Subcutaneous abdominal adipose tissue (tissue), 5 donors: ENCODE measurements at regions not wholly inside any gene's neighbourhood (a gene's known extent, or its start where the extent isn't known, plus 50 kb on each side); places are given as distances from the start of the nearest gene placed in this dataset.

Experiments used
- H3K27ac ChIP-seq: one replicate; pipeline ENCODE4 v1.7.0; 2013; ENCODE audit warnings: low read depth, mild to moderate bottlenecking, inconsistent platforms, low read length, moderate library complexity
- H3K27me3 ChIP-seq, 5 donors: one replicate each; pipeline ENCODE4 v1.7.0; 2013; ENCODE audit warnings: low read length in 5 of 5, inconsistent platforms in 1 of 5; ENCODE audit not compliant: control insufficient read depth in 5 of 5, insufficient read depth in 4 of 5
- H3K36me3 ChIP-seq, 5 donors: one replicate each; pipeline ENCODE4 v1.7.0; 2013; ENCODE audit warnings: low read length in 5 of 5; ENCODE audit not compliant: control insufficient read depth in 5 of 5, insufficient read depth in 5 of 5
- H3K4me1 ChIP-seq, 5 donors: one replicate each; pipeline ENCODE4 v1.7.0; 2013; ENCODE audit warnings: low read length in 5 of 5, mild to moderate bottlenecking in 3 of 5, moderate library complexity in 1 of 5; ENCODE audit not compliant: control insufficient read depth in 5 of 5, insufficient read depth in 5 of 5
- H3K4me3 ChIP-seq, 5 donors: one replicate each; pipeline ENCODE4 v1.7.0; 2013; ENCODE audit warnings: low read length in 5 of 5, low read depth in 1 of 5
- H3K9ac ChIP-seq, 5 donors: one replicate each; pipeline ENCODE4 v1.7.0; 2013; ENCODE audit warnings: low read length in 5 of 5, mild to moderate bottlenecking in 4 of 5, moderate library complexity in 3 of 5
- H3K9me3 ChIP-seq, 5 donors: one replicate each; pipeline ENCODE4 v1.7.0; 2013; ENCODE audit warnings: low read length in 5 of 5; ENCODE audit not compliant: control insufficient read depth in 5 of 5
- donor health status: healthy.
- donor health status: healthy.
- donor health status: healthy.
- donor health status: healthy.
- donor health status: healthy.

DNA sequence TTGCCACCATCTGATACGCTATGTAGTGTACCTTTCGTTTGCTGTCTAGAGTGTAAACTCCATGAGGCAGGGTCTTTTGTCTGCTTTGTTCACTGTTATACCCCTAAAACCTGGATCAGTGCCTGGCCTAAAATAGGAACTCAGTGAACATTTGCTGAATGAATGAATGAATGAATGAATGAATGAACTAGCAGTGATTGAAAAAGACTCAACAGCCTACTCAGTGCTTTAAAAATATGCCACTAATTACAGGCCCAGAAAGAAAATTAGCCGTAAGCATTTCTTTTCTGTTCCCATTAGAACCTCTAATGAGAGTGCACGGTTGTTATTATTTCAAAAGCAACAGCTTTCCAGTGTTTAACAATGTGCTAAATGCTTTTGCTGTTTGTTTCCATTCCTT is 69.3 kb upstream of the SYT6 start:
- H3K4me1 ChIP-seq, result peaks cover 0 to 10% (median 0%) of the 10 kb centered on the region in 5 donors
- H3K9me3 ChIP-seq, result no peaks in the 10 kb centered on the region

DNA sequence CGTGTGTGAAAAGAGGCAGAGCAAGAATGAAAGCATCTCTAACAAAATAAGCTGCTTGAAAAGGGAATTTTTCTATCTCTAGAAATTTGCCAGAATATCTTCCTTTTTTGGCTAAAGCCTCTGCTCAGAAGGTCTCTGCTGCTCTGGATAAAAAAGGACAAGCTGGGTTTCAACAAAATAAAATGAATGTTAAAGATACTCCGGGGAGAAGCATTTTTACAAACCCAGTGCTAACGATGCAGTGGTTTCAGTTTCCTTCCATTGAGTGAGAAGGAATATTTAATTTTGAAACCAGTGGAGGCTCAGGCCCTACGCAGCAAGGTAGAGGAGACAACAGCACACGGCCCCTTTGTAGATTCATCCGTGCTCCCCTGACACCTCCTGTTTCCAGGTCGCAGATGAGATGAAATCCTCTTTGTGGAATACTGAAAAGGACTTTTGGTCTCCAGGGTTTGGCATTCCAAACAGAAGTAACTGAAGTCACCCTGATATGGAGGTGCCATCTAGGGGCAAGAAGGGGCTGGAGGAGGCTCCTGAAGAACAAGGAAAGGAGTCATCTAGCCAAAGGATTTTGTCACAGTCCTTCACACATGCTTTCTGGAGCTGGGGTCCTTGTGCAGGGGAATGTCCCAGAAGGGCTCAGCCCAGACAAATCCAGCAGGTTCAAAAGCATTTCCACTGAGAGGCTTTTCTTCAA is 65.7 kb upstream of the SYT6 start:
- Histone ChIP-seq H3K4me1 (peaks cover 0 to 10% (median 0%) of the 10 kb centered on the region in 5 donors), H3K4me3 (peak overlapping the region in 3 of 5 donors; percentile 12 to 33 (median 32)), H3K27ac (no peak overlapping the region), H3K9me3 (no peaks in the 10 kb centered on the region), H3K27me3 (no peaks in the 10 kb centered on the region), H3K36me3 (no peaks in the 10 kb centered on the region), H3K9ac (no peak overlapping the region)

More for the DNA sequence above, 69.3 kb upstream of the SYT6 start:
- no peak overlapping the region for H3K9ac ChIP-seq
- H3K27ac ChIP-seq, result no peak overlapping the region
- no peak overlapping the region for H3K4me3 ChIP-seq
- H3K27me3 ChIP-seq, result peaks cover 0 to 3% (median 0%) of the 10 kb centered on the region in 5 donors
- H3K36me3 ChIP-seq, result no peaks in the 10 kb centered on the region

DNA sequence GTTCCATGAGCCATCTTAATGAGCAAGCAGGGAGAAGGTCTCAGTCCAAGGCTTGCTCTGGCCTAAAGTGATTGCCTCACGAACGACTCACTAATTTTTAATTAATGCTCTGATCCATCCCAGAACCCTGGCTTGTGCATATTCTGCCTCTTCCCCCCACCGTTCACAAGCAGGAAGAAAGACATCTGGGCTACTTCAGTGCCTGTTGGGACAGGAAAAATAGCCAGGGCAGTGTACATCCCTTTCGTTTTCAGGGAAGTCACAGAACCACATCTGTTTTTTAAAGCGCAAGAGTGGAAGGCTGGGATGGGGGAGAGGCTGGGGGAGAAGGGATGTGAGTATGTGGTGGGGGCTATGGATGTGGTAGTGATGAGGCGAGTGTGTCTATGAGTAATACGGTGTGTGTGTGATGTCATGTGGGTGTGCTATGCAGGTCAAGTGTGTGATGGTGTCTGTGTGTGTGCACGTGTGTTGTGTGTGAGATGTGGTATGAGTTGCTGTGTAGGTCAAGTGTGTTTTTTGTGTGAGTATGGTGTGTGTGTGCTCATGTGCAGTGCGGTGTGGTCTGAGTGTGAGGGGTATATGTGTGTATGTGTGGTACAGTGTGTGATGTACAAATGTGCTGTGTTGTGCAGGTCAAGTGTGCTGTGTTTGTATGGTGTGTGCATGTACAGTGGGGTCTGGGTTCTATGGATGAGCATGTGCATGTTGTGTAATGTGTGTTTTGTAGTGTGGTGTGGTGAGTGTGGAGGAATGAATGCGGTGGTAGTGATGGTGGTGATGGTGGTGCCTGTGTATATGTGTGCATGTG is 64.9 kb upstream of the SYT6 start:
- Histone ChIP-seq H3K27me3 (no peaks in the 10 kb centered on the region), H3K4me3 (peak overlapping the region in 1 of 5 donors; percentile 33), H3K36me3 (no peaks in the 10 kb centered on the region), H3K4me1 (peaks cover 0 to 10% (median 0%) of the 10 kb centered on the region in 5 donors), H3K27ac (no peak overlapping the region), H3K9ac (no peak overlapping the region), H3K9me3 (no peaks in the 10 kb centered on the region)

DNA sequence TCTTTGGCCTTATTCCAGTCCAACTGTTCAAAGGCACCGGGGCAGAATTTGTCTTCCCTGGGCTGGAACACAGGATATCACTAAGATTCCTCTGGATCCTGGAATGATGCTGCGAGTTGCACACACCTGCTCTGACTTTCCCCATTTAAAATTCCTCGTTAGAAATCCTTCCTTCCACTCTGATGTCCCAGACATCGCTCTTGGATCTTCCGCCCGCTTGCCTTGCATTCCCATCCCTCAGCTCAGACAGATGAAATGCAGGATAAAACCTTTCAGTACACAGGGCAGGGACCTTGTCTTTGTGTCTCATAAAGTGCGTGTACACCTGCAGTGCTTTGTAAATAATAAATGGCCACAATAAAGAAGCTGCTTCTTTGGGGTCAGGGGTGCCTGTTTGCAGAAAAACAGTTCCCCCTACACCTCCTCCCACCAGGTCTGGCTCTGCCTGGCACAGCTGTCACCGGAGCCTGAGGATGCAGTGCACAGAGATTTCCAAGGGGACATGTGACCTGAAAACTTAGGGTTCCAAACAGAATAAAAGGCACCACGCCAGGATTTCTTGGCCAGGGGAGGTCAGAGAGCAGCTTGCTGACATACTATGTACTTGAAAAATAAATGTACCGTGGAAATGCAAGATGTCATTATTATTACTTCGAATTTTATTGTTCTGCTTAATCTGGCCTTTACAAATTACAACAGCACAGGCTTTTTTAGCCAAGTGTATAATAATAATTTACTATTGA is 62.9 kb upstream of the SYT6 start:
- Histone ChIP-seq H3K9ac (no peak overlapping the region), H3K27me3 (no peaks in the 10 kb centered on the region), H3K9me3 (no peaks in the 10 kb centered on the region), H3K36me3 (no peaks in the 10 kb centered on the region), H3K4me1 (peaks cover 0 to 10% (median 0%) of the 10 kb centered on the region in 5 donors), H3K4me3 (no peak overlapping the region), H3K27ac (no peak overlapping the region)

DNA sequence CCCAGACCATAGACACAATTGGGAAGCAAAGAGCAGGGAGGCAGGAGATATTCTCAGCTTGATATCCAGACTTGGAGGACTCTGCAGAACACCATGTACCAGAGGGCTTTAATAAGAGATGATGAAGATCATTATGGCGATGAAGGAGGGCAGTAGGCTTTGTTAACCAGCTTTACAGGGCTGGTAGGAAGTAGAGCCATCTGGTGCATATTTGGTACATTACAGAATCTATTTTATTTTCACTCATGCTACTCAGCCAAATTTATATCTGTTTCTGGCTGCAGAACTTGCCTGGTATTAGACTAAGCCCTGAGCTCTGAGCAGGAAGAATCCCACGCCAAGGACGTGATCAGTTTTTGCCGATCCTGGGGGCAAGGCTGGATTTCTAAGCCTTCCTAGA is 61.8 kb upstream of the SYT6 start:
- Histone ChIP-seq H3K9me3 (no peaks in the 10 kb centered on the region), H3K27me3 (no peaks in the 10 kb centered on the region), H3K4me3 (no peak overlapping the region), H3K36me3 (no peaks in the 10 kb centered on the region), H3K27ac (no peak overlapping the region), H3K9ac (no peak overlapping the region), H3K4me1 (peaks cover 0 to 10% (median 0%) of the 10 kb centered on the region in 5 donors)

DNA sequence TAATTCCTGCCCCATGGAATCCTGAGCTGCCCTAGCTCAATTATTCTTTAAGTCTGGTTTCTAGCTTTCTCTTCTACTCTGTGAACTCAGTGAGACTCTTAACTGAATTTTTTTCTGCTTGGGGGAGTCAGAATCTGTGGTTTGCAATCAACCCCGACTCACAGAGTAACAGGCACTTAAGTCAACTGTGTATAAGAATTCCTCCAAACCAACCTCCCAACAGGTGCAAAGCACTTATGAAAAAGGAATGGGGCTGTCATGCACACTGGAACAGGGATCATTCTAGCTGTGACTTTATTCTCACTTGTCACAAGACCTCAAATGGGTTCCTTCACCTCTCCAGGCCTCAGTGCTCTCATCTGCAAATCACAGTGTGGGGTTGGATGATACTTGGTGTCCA is 60.3 kb upstream of the SYT6 start:
- H3K27me3 ChIP-seq, result peaks cover 0 to 9% (median 3%) of the 10 kb centered on the region in 5 donors
- H3K27ac ChIP-seq, result no peak overlapping the region
- no peaks in the 10 kb centered on the region for H3K9me3 ChIP-seq
- H3K9ac ChIP-seq, result no peak overlapping the region
- no peak overlapping the region for H3K4me3 ChIP-seq
- peaks cover 0 to 5% (median 0%) of the 10 kb centered on the region in 5 donors for H3K4me1 ChIP-seq
- no peaks in the 10 kb centered on the region for H3K36me3 ChIP-seq

DNA sequence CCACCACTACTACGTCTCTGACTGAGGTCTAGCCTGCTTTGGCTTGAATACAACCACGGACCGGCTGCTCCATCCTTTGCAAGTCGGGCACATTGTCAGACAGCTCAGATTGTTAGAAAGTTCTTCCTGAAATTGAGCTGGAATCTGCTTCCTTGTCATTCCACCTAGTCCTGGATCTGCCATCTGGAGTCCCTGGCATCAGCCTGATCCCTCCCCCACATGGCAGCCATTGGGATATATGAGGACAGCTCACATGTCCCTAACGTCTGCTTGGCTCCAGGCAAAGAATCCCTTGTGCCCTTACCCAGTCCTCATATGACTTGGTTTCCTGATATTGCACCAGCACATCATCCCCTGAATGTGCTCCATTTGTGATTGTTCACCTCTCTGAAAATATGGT is 56.3 kb upstream of the SYT6 start:
- Histone ChIP-seq H3K27ac (no peak overlapping the region), H3K27me3 (peaks cover 11 to 28% (median 18%) of the 10 kb centered on the region in 5 donors), H3K4me3 (no peak overlapping the region), H3K36me3 (no peaks in the 10 kb centered on the region), H3K9ac (no peak overlapping the region), H3K9me3 (no peaks in the 10 kb centered on the region), H3K4me1 (peaks cover 0 to 4% (median 0%) of the 10 kb centered on the region in 5 donors)

DNA sequence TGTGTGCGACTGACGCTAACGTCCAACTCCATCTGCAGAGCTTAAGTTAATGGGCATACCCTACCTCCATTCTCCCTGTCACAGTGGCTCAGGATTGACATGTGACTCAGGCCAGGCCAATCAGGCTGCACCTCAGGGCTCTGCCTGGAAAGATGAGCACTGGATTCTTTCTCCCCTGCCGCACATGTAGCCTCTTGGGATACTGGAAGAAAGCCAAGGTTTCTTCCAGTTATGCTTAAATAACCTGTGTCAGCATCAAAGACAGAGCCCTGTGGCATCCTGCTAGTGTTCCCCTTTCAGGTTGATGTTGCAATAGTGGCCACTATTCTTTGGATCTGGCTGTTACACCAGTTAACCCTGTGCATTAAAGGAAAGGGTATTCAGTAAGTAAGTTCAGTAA is 55.0 kb upstream of the SYT6 start:
- Histone ChIP-seq H3K4me3 (no peak overlapping the region), H3K27ac (no peak overlapping the region), H3K9ac (no peak overlapping the region), H3K36me3 (no peaks in the 10 kb centered on the region), H3K27me3 (peaks cover 11 to 28% (median 18%) of the 10 kb centered on the region in 5 donors), H3K9me3 (no peaks in the 10 kb centered on the region), H3K4me1 (peaks cover 0 to 4% (median 0%) of the 10 kb centered on the region in 5 donors)

DNA sequence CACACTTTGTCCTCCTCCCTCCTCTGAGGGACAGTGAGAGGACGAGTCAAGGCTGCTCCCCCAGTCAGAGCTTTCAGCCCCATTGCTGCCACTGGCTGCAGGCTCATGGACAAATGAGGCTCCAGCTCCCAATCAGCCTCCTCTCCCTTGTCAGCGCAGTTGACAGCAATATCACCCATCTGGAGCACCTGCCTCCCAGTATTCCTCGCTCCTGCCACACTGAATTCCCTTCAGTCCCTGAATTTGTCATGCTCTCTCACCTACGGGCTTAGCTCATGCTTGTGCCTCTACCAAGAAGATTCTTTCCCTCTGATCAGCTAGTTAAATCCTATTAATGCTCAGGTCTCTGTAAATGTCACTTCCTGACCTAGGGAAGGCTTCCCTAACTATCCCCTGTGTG is 54.4 kb upstream of the SYT6 start:
- no peaks in the 10 kb centered on the region for H3K9me3 ChIP-seq

More for the DNA sequence above, 54.4 kb upstream of the SYT6 start:
- Histone ChIP-seq H3K36me3 (no peaks in the 10 kb centered on the region), H3K4me1 (peaks cover 0 to 4% (median 0%) of the 10 kb centered on the region in 5 donors), H3K4me3 (no peak overlapping the region), H3K27me3 (peaks cover 11 to 31% (median 18%) of the 10 kb centered on the region in 5 donors), H3K27ac (no peak overlapping the region), H3K9ac (no peak overlapping the region)
